Activated naive CD8-positive, alpha-beta T cell treated with anti-CD3 and anti-CD28 coated beads, Interleukin-2, amount 50 U/mL, for 24 hours (primary cell): ENCODE measurements at regions not wholly inside any gene's neighbourhood (a gene's known extent, or its start where the extent isn't known, plus 50 kb on each side); places are given as distances from the start of the nearest gene placed in this dataset.

ENCODE experiments used
- ATAC-seq: fragments of 150-1000 bp; cut with Tn5 transposase; one replicate; pipeline ENCODE4 v1.10.0; 2021
- DNase-seq: peaks from one replicate; pipeline ENCODE4 v3.0.0; 2021
- H3K27ac Mint-ChIP-seq: one replicate; pipeline ENCODE4 v1.8.0; 2021; ENCODE audit warnings: mild to moderate bottlenecking, mixed read lengths
- H3K27me3 Mint-ChIP-seq: one replicate; pipeline ENCODE4 v1.8.0; 2021; ENCODE audit warnings: mixed read lengths
- H3K36me3 Mint-ChIP-seq: one replicate; pipeline ENCODE4 v1.8.0; 2021; ENCODE audit warnings: low read depth, mixed read lengths
- H3K4me1 Mint-ChIP-seq: one replicate; pipeline ENCODE4 v1.8.0; 2021; ENCODE audit warnings: mixed read lengths
- H3K4me3 Mint-ChIP-seq: one replicate; pipeline ENCODE4 v1.8.0; 2021; ENCODE audit warnings: mild to moderate bottlenecking, moderate library complexity, mixed read lengths
- H3K9me3 Mint-ChIP-seq: one replicate; pipeline ENCODE4 v1.8.0; 2021; ENCODE audit warnings: mixed read lengths

GRCh38 chr17:83144421-83145357 lies 65.3 kb downstream of the METRNL start:
- DNase-seq (no peak), ATAC-seq (no peak)
- Mint-ChIP-seq H3K4me1 (peaks cover 4% of the 10 kb centered on the region), H3K4me3 (no peak overlapping the region), H3K27me3 (peaks cover 7% of the 10 kb centered on the region), H3K36me3 (no peaks in the 10 kb centered on the region), H3K9me3 (peaks cover 9% of the 10 kb centered on the region), H3K27ac (no peak overlapping the region)

GRCh38 chr17:83145358-83145738 lies 65.9 kb downstream of the METRNL start:
- Mint-ChIP-seq H3K36me3 (no peaks in the 10 kb centered on the region), H3K9me3 (peaks cover 9% of the 10 kb centered on the region), H3K27me3 (peaks cover 7% of the 10 kb centered on the region), H3K4me3 (no peak overlapping the region), H3K4me1 (peaks cover 4% of the 10 kb centered on the region), H3K27ac (no peak overlapping the region)
- ATAC-seq: no peak
- DNase-seq: no peak

- H3K4me1 Mint-ChIP-seq: peaks cover 4% of the 10 kb centered on the region
- H3K27ac Mint-ChIP-seq: no peak overlapping the region
- peaks cover 9% of the 10 kb centered on the region for H3K9me3 Mint-ChIP-seq
Observed at GRCh38 chr17:83145831-83146230, 66.4 kb downstream of the METRNL start.

GRCh38 chr17:83146347-83146746 lies 66.9 kb downstream of the METRNL start:
- peaks cover 4% of the 10 kb centered on the region for H3K4me1 Mint-ChIP-seq
- DNase-seq (no peak), ATAC-seq (no peak)
- H3K36me3 Mint-ChIP-seq: no peaks in the 10 kb centered on the region
- H3K9me3 Mint-ChIP-seq: peaks cover 9% of the 10 kb centered on the region
- no peak overlapping the region for H3K27ac Mint-ChIP-seq
- no peak overlapping the region for H3K4me3 Mint-ChIP-seq
- peaks cover 6% of the 10 kb centered on the region for H3K27me3 Mint-ChIP-seq

More at GRCh38 chr17:83145831-83146230, 66.4 kb downstream of the METRNL start:
- Mint-ChIP-seq H3K27me3 (peaks cover 7% of the 10 kb centered on the region), H3K36me3 (no peaks in the 10 kb centered on the region), H3K4me3 (no peak overlapping the region)
- DNase-seq: no peak
- no peak for ATAC-seq

GRCh38 chr17:83147280-83147679 lies 67.9 kb downstream of the METRNL start:
- no peak overlapping the region for H3K27ac Mint-ChIP-seq
- H3K27me3 Mint-ChIP-seq: peaks cover 3% of the 10 kb centered on the region
- H3K4me3 Mint-ChIP-seq: no peak overlapping the region
- ATAC-seq: no peak
- no peak for DNase-seq
- peaks cover 1% of the 10 kb centered on the region for H3K9me3 Mint-ChIP-seq
- H3K4me1 Mint-ChIP-seq: peaks cover 4% of the 10 kb centered on the region
- H3K36me3 Mint-ChIP-seq: no peaks in the 10 kb centered on the region

GRCh38 chr17:83148317-83149028 lies 69.1 kb downstream of the METRNL start:
- ATAC-seq: peak; percentile 26
- no peaks in the 10 kb centered on the region for H3K36me3 Mint-ChIP-seq
- peaks cover 4% of the 10 kb centered on the region for H3K4me1 Mint-ChIP-seq
- DNase-seq: no peak
- H3K9me3 Mint-ChIP-seq: no peaks in the 10 kb centered on the region
- H3K27ac Mint-ChIP-seq: no peak overlapping the region
- H3K4me3 Mint-ChIP-seq: no peak overlapping the region
- H3K27me3 Mint-ChIP-seq: peaks cover 3% of the 10 kb centered on the region

GRCh38 chr17:83149029-83149725 lies 69.8 kb downstream of the METRNL start:
- peaks cover 3% of the 10 kb centered on the region for H3K27me3 Mint-ChIP-seq
- ATAC-seq (no peak), DNase-seq (no peak)
- H3K36me3 Mint-ChIP-seq: no peaks in the 10 kb centered on the region
- no peaks in the 10 kb centered on the region for H3K9me3 Mint-ChIP-seq
- no peak overlapping the region for H3K27ac Mint-ChIP-seq
- peaks cover 4% of the 10 kb centered on the region for H3K4me1 Mint-ChIP-seq
- no peak overlapping the region for H3K4me3 Mint-ChIP-seq

- no peak overlapping the region for H3K27ac Mint-ChIP-seq
- peaks cover 4% of the 10 kb centered on the region for H3K4me1 Mint-ChIP-seq
- DNase-seq (no peak), ATAC-seq (no peak)
- peaks cover 3% of the 10 kb centered on the region for H3K27me3 Mint-ChIP-seq
- H3K4me3 Mint-ChIP-seq: no peak overlapping the region
- no peaks in the 10 kb centered on the region for H3K36me3 Mint-ChIP-seq
- no peaks in the 10 kb centered on the region for H3K9me3 Mint-ChIP-seq
Observed at GRCh38 chr17:83149761-83150251, 70.4 kb downstream of the METRNL start.

GRCh38 chr17:83150369-83151055 lies 71.1 kb downstream of the METRNL start:
- H3K36me3 Mint-ChIP-seq: no peaks in the 10 kb centered on the region
- no peaks in the 10 kb centered on the region for H3K9me3 Mint-ChIP-seq
- DNase-seq: no peak
- H3K4me1 Mint-ChIP-seq: peaks cover 7% of the 10 kb centered on the region
- ATAC-seq: no peak
- no peak overlapping the region for H3K4me3 Mint-ChIP-seq
- no peak overlapping the region for H3K27ac Mint-ChIP-seq
- peaks cover 2% of the 10 kb centered on the region for H3K27me3 Mint-ChIP-seq

- no peak for DNase-seq
- Mint-ChIP-seq H3K4me3 (no peak overlapping the region), H3K4me1 (peaks cover 12% of the 10 kb centered on the region), H3K27ac (no peak overlapping the region), H3K9me3 (no peaks in the 10 kb centered on the region), H3K27me3 (peaks cover 3% of the 10 kb centered on the region), H3K36me3 (no peaks in the 10 kb centered on the region)
- ATAC-seq: no peak
Observed at GRCh38 chr17:83151056-83151441, 71.6 kb downstream of the METRNL start.

- Mint-ChIP-seq H3K27ac (no peak overlapping the region), H3K36me3 (no peaks in the 10 kb centered on the region), H3K27me3 (peaks cover 3% of the 10 kb centered on the region), H3K4me1 (peaks cover 15% of the 10 kb centered on the region), H3K4me3 (no peak overlapping the region), H3K9me3 (no peaks in the 10 kb centered on the region)
- ATAC-seq (no peak), DNase-seq (no peak)
Observed at GRCh38 chr17:83151442-83152226, 72.2 kb downstream of the METRNL start.

GRCh38 chr17:83152227-83152744 lies 72.9 kb downstream of the METRNL start:
- no peaks in the 10 kb centered on the region for H3K36me3 Mint-ChIP-seq
- no peak overlapping the region for H3K4me3 Mint-ChIP-seq
- H3K4me1 Mint-ChIP-seq: peaks cover 13% of the 10 kb centered on the region
- DNase-seq (no peak), ATAC-seq (no peak)
- peaks cover 3% of the 10 kb centered on the region for H3K27me3 Mint-ChIP-seq
- no peak overlapping the region for H3K27ac Mint-ChIP-seq
- H3K9me3 Mint-ChIP-seq: no peaks in the 10 kb centered on the region
